Pancreas (tissue), 10 donors: ENCODE measurements at regions not wholly inside any gene's neighbourhood (a gene's known extent, or its start where the extent isn't known, plus 50 kb on each side); places are given as distances from the start of the nearest gene placed in this dataset.

Experiments used
- ATAC-seq, 4 donors: fragments of 200-7000 bp; cut with Tn5 transposase; one replicate each; pipeline versions ENCODE4 v1.8.0 to v1.9.1; 2020; ENCODE audit warnings: mild to moderate bottlenecking in 4 of 4, moderate library complexity in 4 of 4
- DNase-seq, 6 donors: peaks; one replicate each; pipeline ENCODE4 v3.0.0-alpha.2; 2020
- FAIRE-seq: peaks from 2 replicates; lab custom pipeline; 2012; peaks lifted over from hg19 to GRCh38; lab: Jason Lieb, UNC
- H3K27ac ChIP-seq, 4 donors: fragments of 200-600 bp; sonication (generic); 1 replicate in 3 of 4; 2 replicates in 1 of 4; pipeline versions ENCODE4 v1.5.0 to v1.8.0; 2020
- H3K27me3 ChIP-seq, 4 donors: fragments of 200-600 bp; one replicate each; pipeline ENCODE4 v1.8.0; 2021
- H3K36me3 ChIP-seq, 3 donors: fragments of 200-600 bp; sonication (generic) in 1 of 3; one replicate each; pipeline versions ENCODE4 v1.5.0 to v1.8.0; 2020 to 2021
- H3K4me1 ChIP-seq, 3 donors: fragments of 200-600 bp; one replicate each; pipeline ENCODE4 v1.8.0; 2021
- H3K4me3 ChIP-seq, 4 donors: fragments of 200-600 bp; sonication (generic) in 2 of 4; one replicate each; pipeline versions ENCODE4 v1.5.0 to v1.8.0; 2020 to 2021
- H3K9me3 ChIP-seq, 4 donors: fragments of 200-600 bp; one replicate each; pipeline ENCODE4 v1.8.0; 2021
- WGBS, 2 donors: extraction: QIAGEN DNeasy Blood & Tissue Kit; methylation state at CpG; one replicate each; pipeline ENCODE4 v1.1.7; 2013; 5-methylcytosine and 5-hydroxymethylcytosine counted together
- intact Hi-C, 3 donors: fragments of 100-400 bp; cut with DNase I; formaldehyde crosslinking; loops; one replicate each; pipeline versions ENCODE4 v1.11.1 to v1.14.2; 2022
- TF ChIP-seq, protein P1 (sequence below), 4 donors: fragments of 200-600 bp; sonication (generic) in 3 of 4; IDR thresholded peaks; one replicate each; pipeline versions ENCODE4 v1.5.0 to v1.8.0; 2021; ENCODE audit warnings: antibody characterized with exemption in 4 of 4
- donor health status: healthy with polysubstance abuse.
- donor health status: DM: no; HTN: no; CAD: no; lungs with moderate emphysema.
- donor health status: DM: no; HTN: no; CAD: no.
- donor health status: control.
- donor health status: control.
- donor health status: Bipolar disorder and iron deficiency.
- donor health status: DM: yes; HTN: yes; CAD: no.
- donor health status: DM: no; HTN: no; CAD: no.
- donor health status: DM: no; HTN: no; CAD: no.
- donor health status: DM: yes; HTN: yes; CAD: no.

DNA sequence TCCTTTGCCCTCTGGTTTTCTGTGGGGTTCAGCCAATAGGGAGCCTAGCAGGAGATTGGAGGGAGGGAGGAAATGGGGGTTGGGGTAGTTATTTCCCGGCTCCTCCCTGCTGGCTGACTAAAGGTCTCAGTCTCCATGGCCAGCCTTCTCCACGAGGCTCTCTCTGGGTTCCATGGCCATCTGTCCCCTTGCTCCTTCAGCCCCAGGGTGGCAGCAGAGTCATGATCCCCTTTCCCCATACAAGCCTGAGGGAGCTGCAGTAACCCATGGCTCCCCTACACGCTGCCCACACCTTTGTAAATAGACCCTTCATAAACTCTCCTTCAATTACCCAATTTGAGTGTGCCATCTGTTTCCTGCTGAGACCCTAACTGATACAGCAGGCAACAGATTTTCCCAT lies 176.1 kb upstream of the CSF3R start:
- intact Hi-C loops = no loop called here
- Histone ChIP-seq H3K9me3 (no peaks in the 10 kb centered on the region), H3K36me3 (no peaks in the 10 kb centered on the region), H3K27me3 (no peaks in the 10 kb centered on the region), H3K27ac (no peak overlapping the region), H3K4me1 (no peaks in the 10 kb centered on the region), H3K4me3 (no peak overlapping the region)
- 34 to 35% methylated on average over 3 of the region's 3 CpGs for WGBS, 2 donors
- no peak for FAIRE-seq
- DNase-seq = no peak
- TF ChIP-seq, protein P1, sequence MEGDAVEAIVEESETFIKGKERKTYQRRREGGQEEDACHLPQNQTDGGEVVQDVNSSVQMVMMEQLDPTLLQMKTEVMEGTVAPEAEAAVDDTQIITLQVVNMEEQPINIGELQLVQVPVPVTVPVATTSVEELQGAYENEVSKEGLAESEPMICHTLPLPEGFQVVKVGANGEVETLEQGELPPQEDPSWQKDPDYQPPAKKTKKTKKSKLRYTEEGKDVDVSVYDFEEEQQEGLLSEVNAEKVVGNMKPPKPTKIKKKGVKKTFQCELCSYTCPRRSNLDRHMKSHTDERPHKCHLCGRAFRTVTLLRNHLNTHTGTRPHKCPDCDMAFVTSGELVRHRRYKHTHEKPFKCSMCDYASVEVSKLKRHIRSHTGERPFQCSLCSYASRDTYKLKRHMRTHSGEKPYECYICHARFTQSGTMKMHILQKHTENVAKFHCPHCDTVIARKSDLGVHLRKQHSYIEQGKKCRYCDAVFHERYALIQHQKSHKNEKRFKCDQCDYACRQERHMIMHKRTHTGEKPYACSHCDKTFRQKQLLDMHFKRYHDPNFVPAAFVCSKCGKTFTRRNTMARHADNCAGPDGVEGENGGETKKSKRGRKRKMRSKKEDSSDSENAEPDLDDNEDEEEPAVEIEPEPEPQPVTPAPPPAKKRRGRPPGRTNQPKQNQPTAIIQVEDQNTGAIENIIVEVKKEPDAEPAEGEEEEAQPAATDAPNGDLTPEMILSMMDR (IDR thresholded peaks at IDR 0.05) = no peak
- no peak for ATAC-seq

DNA sequence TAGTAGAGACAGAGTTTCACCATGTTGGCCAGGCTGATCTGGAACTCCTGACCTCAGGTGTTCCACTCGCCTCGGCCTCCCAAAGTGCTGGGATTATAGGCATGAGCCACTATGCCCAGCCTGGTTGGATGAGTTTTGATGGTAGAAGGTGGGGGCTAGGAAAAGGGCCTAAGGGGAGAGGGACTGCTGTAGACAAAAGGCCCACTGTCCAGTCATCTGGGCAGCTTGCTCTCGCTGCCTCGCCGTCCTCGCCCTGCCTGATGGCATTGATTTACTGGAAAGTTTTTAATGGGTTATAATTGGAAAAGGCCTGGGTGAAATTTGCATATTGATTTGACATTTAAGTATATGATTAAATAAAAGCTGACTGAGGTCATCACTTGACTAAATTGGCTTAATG lies 175.1 kb upstream of the CSF3R start:
- Histone ChIP-seq H3K9me3 (no peaks in the 10 kb centered on the region), H3K4me1 (no peaks in the 10 kb centered on the region), H3K27ac (no peak overlapping the region), H3K36me3 (no peaks in the 10 kb centered on the region), H3K27me3 (no peaks in the 10 kb centered on the region), H3K4me3 (no peak overlapping the region)
- FAIRE-seq = no peak
- no peak for DNase-seq
- ATAC-seq = no peak
- intact Hi-C loops = no loop called here
- WGBS, 2 donors = 71 to 73% methylated on average over 6 of the region's 6 CpGs
- TF ChIP-seq, protein P1 (IDR thresholded peaks at IDR 0.05) = no peak

DNA sequence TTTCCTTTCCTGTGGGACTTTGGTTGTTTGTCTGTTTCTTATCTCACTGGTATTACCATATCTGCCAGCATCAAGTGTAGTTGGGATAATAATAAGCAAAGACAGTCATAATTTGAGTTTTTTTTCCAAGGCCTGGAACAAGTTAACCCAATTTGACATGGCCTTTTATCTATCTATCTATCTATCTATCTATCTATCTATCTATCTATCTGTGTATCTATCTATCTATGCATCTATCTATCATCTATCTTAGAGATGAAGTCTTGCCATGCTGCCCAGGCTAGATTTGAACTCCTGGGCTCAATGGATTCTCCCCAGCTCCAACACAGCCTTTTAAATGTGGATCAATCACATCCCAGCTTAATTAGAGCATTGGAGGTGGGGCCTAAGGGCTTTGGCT lies 174.1 kb upstream of the CSF3R start:
- DNase-seq (no peak), ATAC-seq (no peak), FAIRE-seq (no peak)
- TF ChIP-seq, protein P1 (IDR thresholded peaks at IDR 0.05) = no peak
- Histone ChIP-seq H3K9me3 (no peaks in the 10 kb centered on the region), H3K27me3 (no peaks in the 10 kb centered on the region), H3K4me3 (no peak overlapping the region), H3K36me3 (no peaks in the 10 kb centered on the region), H3K4me1 (no peaks in the 10 kb centered on the region), H3K27ac (no peak overlapping the region)
- intact Hi-C loops = no loop called here

DNA sequence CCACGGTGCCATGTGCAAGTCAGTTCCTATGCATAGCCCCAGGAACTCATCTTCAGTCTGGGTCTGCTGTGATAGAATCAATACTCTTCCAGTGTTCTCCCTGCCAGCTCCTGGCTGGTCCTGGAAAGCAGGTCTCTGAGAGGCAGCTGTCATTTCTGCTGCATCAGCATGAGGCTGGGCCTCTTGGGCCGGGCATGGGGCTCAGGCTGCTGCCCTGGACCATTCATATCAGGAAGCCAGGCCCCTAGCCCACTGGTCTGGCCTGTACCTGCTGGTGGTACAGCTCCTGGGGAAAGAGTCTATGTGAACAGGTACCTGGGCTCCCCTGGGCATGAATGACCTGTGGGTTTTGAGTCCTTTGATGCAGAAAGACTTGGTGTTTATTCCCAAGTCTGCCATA lies 173.6 kb upstream of the CSF3R start:
- FAIRE-seq (no peak), ATAC-seq (no peak), DNase-seq (no peak)
- Histone ChIP-seq H3K36me3 (no peaks in the 10 kb centered on the region), H3K4me3 (no peak overlapping the region), H3K27ac (no peak overlapping the region), H3K4me1 (no peaks in the 10 kb centered on the region), H3K27me3 (no peaks in the 10 kb centered on the region), H3K9me3 (no peaks in the 10 kb centered on the region)
- TF ChIP-seq, protein P1 (IDR thresholded peaks at IDR 0.05) = no peak
- intact Hi-C loops = no loop called here
- 57 to 59% methylated on average over 2 of the region's 2 CpGs for WGBS, 2 donors

DNA sequence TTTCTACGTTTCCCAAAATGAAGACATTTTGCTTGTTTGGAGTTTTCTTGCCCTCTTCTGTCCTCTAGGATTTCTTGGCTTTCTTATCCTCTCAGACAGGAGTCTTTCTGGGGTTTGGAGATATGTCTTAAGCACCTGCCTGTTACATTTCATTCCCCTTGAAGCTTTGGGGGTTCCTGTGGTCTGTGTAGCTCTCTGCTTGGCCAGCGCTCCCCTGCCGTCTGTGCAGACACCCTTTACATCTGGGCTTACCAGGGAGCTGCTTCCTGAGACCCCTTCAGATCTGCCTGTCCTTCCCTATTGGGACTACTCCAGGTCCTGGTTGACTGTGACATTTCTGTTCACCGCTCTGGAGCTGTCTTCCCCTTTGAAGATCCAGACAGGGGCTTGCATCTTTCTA lies 171.9 kb upstream of the CSF3R start:
- TF ChIP-seq, protein P1 (IDR thresholded peaks at IDR 0.05) = no peak
- Histone ChIP-seq H3K4me1 (no peaks in the 10 kb centered on the region), H3K36me3 (no peaks in the 10 kb centered on the region), H3K27ac (no peak overlapping the region), H3K9me3 (no peaks in the 10 kb centered on the region), H3K4me3 (no peak overlapping the region), H3K27me3 (peaks cover 0 to 2% (median 0%) of the 10 kb centered on the region in 4 donors)
- no peak for ATAC-seq
- no peak for DNase-seq
- WGBS, 2 donors = 53 to 56% methylated on average over 4 of the region's 4 CpGs
- intact Hi-C loops = no loop called here
- FAIRE-seq = no peak
